RPMI8226 (cell line): ENCODE measurements at regions not wholly inside any gene's neighbourhood (a gene's known extent, or its start where the extent isn't known, plus 50 kb on each side); places are given as distances from the start of the nearest gene placed in this dataset.

Source experiments
- DNase-seq: peaks from one replicate; pipeline ENCODE4 v3.0.0-alpha.2; 2015

GRCh38 chr1:220356981-220357850 is 85.0 kb upstream of the RAB3GAP2 start:
- no peak for DNase-seq

- no peak for DNase-seq
Observed at GRCh38 chr1:220353229-220354012, 81.2 kb upstream of the RAB3GAP2 start.

- DNase-seq, result no peak
Observed at GRCh38 chr1:220348211-220348610, 76.0 kb upstream of the RAB3GAP2 start.

- peak; percentile 60 for DNase-seq
Observed at GRCh38 chr1:220347654-220348175, 75.5 kb upstream of the RAB3GAP2 start.

- no peak for DNase-seq
Observed at GRCh38 chr1:220344745-220345144, 72.5 kb upstream of the RAB3GAP2 start.

- no peak for DNase-seq
Observed at GRCh38 chr1:220342853-220343252, 70.6 kb upstream of the RAB3GAP2 start.

- no peak for DNase-seq
Observed at GRCh38 chr1:220341126-220341525, 68.9 kb upstream of the RAB3GAP2 start.

- DNase-seq, result no peak
Observed at GRCh38 chr1:220339581-220339980, 67.3 kb upstream of the RAB3GAP2 start.

GRCh38 chr1:220338759-220339158 is 66.5 kb upstream of the RAB3GAP2 start:
- no peak for DNase-seq

- DNase-seq, result peak; percentile 63
Observed at GRCh38 chr1:220336391-220337031, 64.3 kb upstream of the RAB3GAP2 start.

GRCh38 chr1:220335668-220336067 is 63.4 kb upstream of the RAB3GAP2 start:
- DNase-seq, result peak; percentile 98

- no peak for DNase-seq
Observed at GRCh38 chr1:220331318-220331717, 59.1 kb upstream of the RAB3GAP2 start.

GRCh38 chr1:220330265-220330664 is 58.0 kb upstream of the RAB3GAP2 start:
- peak; percentile 60 for DNase-seq

GRCh38 chr1:220327106-220327505 is 54.9 kb upstream of the RAB3GAP2 start:
- DNase-seq, result no peak

GRCh38 chr1:220326578-220326977 is 54.3 kb upstream of the RAB3GAP2 start:
- DNase-seq, result peak; percentile 31

- peak; percentile 79 for DNase-seq
Observed at GRCh38 chr1:220325306-220325995, 53.2 kb upstream of the RAB3GAP2 start.

- DNase-seq, result no peak
Observed at GRCh38 chr1:220323717-220324116, 51.5 kb upstream of the RAB3GAP2 start.

GRCh38 chr1:220322570-220322969 is 50.3 kb upstream of the RAB3GAP2 start:
- no peak for DNase-seq
